ENCODE measurements at regions not wholly inside any gene's neighbourhood (a gene's known extent, or its start where the extent isn't known, plus 50 kb on each side); places are given as distances from the start of the nearest gene placed in this dataset.
"Not testable (repeated sequence)": the region's sequence is repeated elsewhere in the genome, so short reads cannot be mapped to it uniquely, and the experiment has no call there.

GRCh38 chr15:62254137-62254934 is 89.3 kb upstream of the C2CD4B start:
- peak; percentile 21 for TF ChIP-seq CTCF (IDR thresholded peaks at IDR 0.05; ENCODE audit: extremely low read depth, missing control alignments)
- peak; percentile 40 for DNase-seq (ENCODE audit: low spot score)

GRCh38 chr15:62256430-62256829 is 91.3 kb upstream of the C2CD4B start:
- not testable (repeated sequence) for DNase-seq (ENCODE audit: low spot score)

GRCh38 chr15:62257996-62258521 is 93.0 kb upstream of the C2CD4B start:
- DNase-seq (ENCODE audit: low spot score) = no peak
- no peak for TF ChIP-seq CTCF (IDR thresholded peaks at IDR 0.05; ENCODE audit: extremely low read depth, missing control alignments)

- DNase-seq (ENCODE audit: low spot score) = no peak
- no peak for TF ChIP-seq CTCF (IDR thresholded peaks at IDR 0.05; ENCODE audit: extremely low read depth, missing control alignments)
Observed at GRCh38 chr15:62262305-62262941, 97.3 kb upstream of the C2CD4B start.

GRCh38 chr15:62264196-62264595 is 99.1 kb upstream of the C2CD4B start:
- no peak for DNase-seq (ENCODE audit: low spot score)

GRCh38 chr15:62269504-62269903 is 104.4 kb upstream of the C2CD4B start:
- TF ChIP-seq CTCF (IDR thresholded peaks at IDR 0.05; ENCODE audit: extremely low read depth, missing control alignments) = no peak
- no peak for DNase-seq (ENCODE audit: low spot score)

More at GRCh38 chr15:62264196-62264595, 99.1 kb upstream of the C2CD4B start:
- no peak for TF ChIP-seq CTCF (IDR thresholded peaks at IDR 0.05; ENCODE audit: extremely low read depth, missing control alignments)

GRCh38 chr15:62270216-62270921 is 105.3 kb upstream of the C2CD4B start:
- no peak for TF ChIP-seq CTCF (IDR thresholded peaks at IDR 0.05; ENCODE audit: extremely low read depth, missing control alignments)

More at GRCh38 chr15:62270216-62270921, 105.3 kb upstream of the C2CD4B start:
- DNase-seq (ENCODE audit: low spot score) = no peak
